ENCODE measurements at regions not wholly inside any gene's neighbourhood (a gene's known extent, or its start where the extent isn't known, plus 50 kb on each side); places are given as distances from the start of the nearest gene placed in this dataset.

- no peak for DNase-seq
Observed at GRCh38 chr9:4921449-4921848, 63.6 kb upstream of the JAK2 start.

- DNase-seq: no peak
Observed at GRCh38 chr9:4922101-4922500, 63.0 kb upstream of the JAK2 start.

- DNase-seq: no peak
Observed at GRCh38 chr9:4922730-4923129, 62.3 kb upstream of the JAK2 start.

DNA sequence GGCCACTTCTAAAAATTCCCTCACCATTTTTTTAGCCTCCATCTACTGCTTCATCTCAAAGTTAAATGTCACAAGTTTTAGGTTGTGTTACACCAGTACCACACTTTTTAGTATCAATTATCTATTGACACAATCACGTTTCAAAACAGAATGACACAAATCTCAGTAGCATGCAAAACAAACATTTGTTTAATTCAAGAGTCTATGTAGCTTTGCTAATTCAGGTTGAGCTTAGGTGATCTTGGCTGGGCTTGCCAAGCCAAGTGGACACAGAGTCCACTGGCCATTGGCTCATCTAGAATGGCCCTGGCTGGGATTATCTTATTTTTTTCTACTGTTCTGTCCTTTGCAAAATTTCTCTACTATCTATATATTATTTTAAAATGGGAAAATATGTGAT is 61.9 kb upstream of the JAK2 start:
- DNase-seq: no peak

GRCh38 chr9:4923580-4924544 is 61.2 kb upstream of the JAK2 start:
- no peak for DNase-seq

- DNase-seq: no peak
Observed at GRCh38 chr9:4926239-4926638, 58.8 kb upstream of the JAK2 start.

DNA sequence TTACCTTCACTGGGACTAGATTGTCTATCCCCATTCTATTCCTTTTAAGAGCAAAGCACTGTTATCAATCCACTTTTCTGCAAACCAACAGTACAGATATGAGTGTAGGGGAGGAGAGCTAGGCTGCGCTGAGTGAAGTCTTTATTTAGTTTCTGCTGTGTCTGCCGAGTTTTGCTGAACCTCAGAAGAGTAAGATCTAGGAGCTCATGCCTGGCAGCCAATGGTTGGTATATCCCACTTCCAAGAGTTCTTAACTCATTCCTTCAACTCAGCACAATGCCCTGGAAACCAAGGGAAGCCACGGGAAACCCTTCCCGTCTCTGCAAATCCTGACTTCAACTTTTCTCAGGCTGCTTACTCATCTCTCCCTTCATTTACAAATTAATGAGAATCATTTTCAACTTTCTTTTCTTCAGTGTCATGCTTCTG is 58.0 kb upstream of the JAK2 start:
- no peak for DNase-seq

GRCh38 chr9:4927701-4928100 is 57.4 kb upstream of the JAK2 start:
- DNase-seq: no peak

DNA sequence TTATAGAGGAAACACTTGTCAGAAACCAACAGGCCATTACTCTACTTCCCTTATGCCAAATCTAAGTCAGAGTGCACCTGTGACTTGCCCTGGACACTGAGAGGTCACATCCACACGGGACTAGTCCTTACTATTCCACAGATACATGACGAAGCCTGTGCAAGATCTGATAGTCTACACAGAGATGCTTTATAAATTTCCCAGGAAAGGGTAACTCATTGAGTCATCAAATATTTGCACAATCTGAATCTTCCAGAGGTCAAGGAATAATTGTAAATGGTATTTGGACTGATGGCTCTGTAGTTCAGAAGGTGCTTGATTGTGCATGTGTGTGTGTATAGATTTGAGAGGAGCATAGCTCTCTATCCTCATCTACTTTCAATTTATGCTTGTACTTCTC is 55.2 kb upstream of the JAK2 start:
- DNase-seq: no peak

GRCh38 chr9:4932681-4933080 is 52.4 kb upstream of the JAK2 start:
- no peak for DNase-seq

DNA sequence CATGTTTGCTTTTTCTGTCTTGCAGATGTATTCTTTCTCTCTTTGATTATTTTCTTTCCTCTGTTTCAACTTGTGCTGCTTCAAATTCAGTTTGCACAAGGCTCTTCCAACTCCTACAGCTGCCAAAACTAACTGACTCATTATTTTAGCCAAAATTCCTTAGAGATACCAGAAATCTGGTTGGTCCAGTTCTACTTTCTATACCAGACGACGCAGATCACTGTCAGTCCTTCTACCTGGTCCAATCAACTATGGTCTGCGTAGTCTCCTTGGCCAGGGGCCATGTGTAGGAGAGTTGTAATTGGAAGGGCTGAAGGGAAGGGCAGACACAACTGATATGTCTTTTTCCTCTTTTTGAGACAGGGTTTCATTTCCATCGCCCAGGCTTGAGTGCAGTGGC is 51.9 kb upstream of the JAK2 start:
- peak; percentile 52 for DNase-seq

DNA sequence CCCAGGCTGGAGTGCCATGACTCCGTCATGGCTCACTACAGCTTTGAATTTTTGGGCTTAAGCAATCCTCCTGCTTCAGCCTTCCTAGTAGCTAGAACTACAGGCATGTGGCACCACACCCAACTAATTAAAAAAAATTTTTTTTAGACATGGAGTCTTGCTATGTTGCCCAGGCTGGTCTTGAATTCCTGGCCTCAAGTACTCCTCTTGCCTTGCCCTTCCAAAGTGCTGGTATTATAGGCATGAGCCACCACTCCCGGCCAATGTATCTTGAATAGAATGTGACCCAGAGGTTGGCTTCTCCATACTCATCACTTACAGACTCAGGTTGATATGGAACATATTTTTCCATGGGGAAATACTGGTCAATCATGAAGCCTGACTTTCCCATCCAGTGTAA is 51.2 kb upstream of the JAK2 start:
- DNase-seq: no peak

GRCh38 chr9:4935001-4935672 is 49.9 kb upstream of the JAK2 start:
- DNase-seq: no peak

Data from islet precursor cell (in vitro differentiated cells).